H9 (cell line): ENCODE measurements at regions not wholly inside any gene's neighbourhood (a gene's known extent, or its start where the extent isn't known, plus 50 kb on each side); places are given as distances from the start of the nearest gene placed in this dataset.
A peak's percentile ranks its signal among the peaks of the same experiment; 100 is the strongest.

Experiments used
- DNase-seq: peaks from one replicate; pipeline ENCODE4 v3.0.0-alpha.2; 2017
- H2AFZ ChIP-seq: one replicate; pipeline ENCODE4 v1.6.1; 2013; ENCODE audit warnings: mild to moderate bottlenecking, low read length, control low read depth, moderate library complexity
- H2AK5ac ChIP-seq: 2 replicates; pipeline ENCODE4 v1.6.1; 2013; ENCODE audit warnings: low read length, control low read depth, mixed read lengths; ENCODE audit not compliant: insufficient read length
- H2BK120ac ChIP-seq: one replicate; pipeline ENCODE4 v1.6.1; 2013; ENCODE audit warnings: low read depth, mild to moderate bottlenecking, low read length, control low read depth, inconsistent platforms; ENCODE audit not compliant: poor library complexity, severe bottlenecking
- H2BK12ac ChIP-seq: 2 replicates; pipeline ENCODE4 v1.6.1; 2013; ENCODE audit warnings: low read length, control low read depth, mixed read lengths, low read depth; ENCODE audit not compliant: insufficient read length
- H2BK15ac ChIP-seq: 2 replicates; pipeline ENCODE4 v1.6.1; 2013; ENCODE audit warnings: low read depth, low read length, control low read depth
- H2BK20ac ChIP-seq: one replicate; pipeline ENCODE4 v1.6.1; 2013; ENCODE audit warnings: low read depth, mild to moderate bottlenecking, low read length, control low read depth, inconsistent platforms; ENCODE audit not compliant: poor library complexity, severe bottlenecking
- H2BK5ac ChIP-seq: 2 replicates; pipeline ENCODE4 v1.6.1; 2013; ENCODE audit warnings: low read length, control low read depth, mixed read lengths; ENCODE audit not compliant: insufficient read length
- H3K14ac ChIP-seq: 2 replicates; pipeline ENCODE4 v1.6.1; 2013; ENCODE audit warnings: low read length, control low read depth; ENCODE audit not compliant: insufficient read depth
- H3K18ac ChIP-seq: 2 replicates; pipeline ENCODE4 v1.6.1; 2013; ENCODE audit warnings: low read depth, mild to moderate bottlenecking, mixed read lengths, low read length, control low read depth; ENCODE audit not compliant: insufficient read length
- H3K23ac ChIP-seq: 2 replicates; pipeline ENCODE4 v1.6.1; 2013; ENCODE audit warnings: low read length, control low read depth, mixed read lengths, low read depth; ENCODE audit not compliant: insufficient read length
- H3K23me2 ChIP-seq: 2 replicates; pipeline ENCODE4 v1.6.1; 2013; ENCODE audit warnings: low read depth, mild to moderate bottlenecking, mixed read lengths, low read length, control low read depth; ENCODE audit not compliant: insufficient read length, poor library complexity, severe bottlenecking
- H3K27ac ChIP-seq: 2 replicates; pipeline ENCODE4 v1.5.1; 2013; ENCODE audit warnings: low read length, control low read depth, mixed read lengths, low read depth; ENCODE audit not compliant: insufficient read length
- H3K27me3 ChIP-seq: 2 replicates; pipeline ENCODE4 v1.6.1; 2013; ENCODE audit warnings: low read length, control low read depth, inconsistent platforms; ENCODE audit not compliant: insufficient read depth
- H3K4ac ChIP-seq: 2 replicates; pipeline ENCODE4 v1.6.1; 2013; ENCODE audit warnings: low read depth, mild to moderate bottlenecking, control low read depth, inconsistent platforms, low read length, moderate library complexity
- H3K4me1 ChIP-seq: 2 replicates; pipeline ENCODE4 v1.6.1; 2013; ENCODE audit warnings: low read length, control low read depth, inconsistent platforms; ENCODE audit not compliant: insufficient read depth
- H3K4me2 ChIP-seq: 2 replicates; pipeline ENCODE4 v1.6.1; 2013; ENCODE audit warnings: low read length, control low read depth, mixed read lengths; ENCODE audit not compliant: insufficient read length, insufficient read depth
- H3K56ac ChIP-seq: 2 replicates; pipeline ENCODE4 v1.6.1; 2013; ENCODE audit warnings: low read depth, mild to moderate bottlenecking, mixed read lengths, low read length, control low read depth; ENCODE audit not compliant: insufficient read length
- H3K79me1 ChIP-seq: 2 replicates; pipeline ENCODE4 v1.6.1; 2013; ENCODE audit warnings: low read depth, mild to moderate bottlenecking, moderate library complexity, low read length, control low read depth, inconsistent platforms; ENCODE audit not compliant: insufficient read depth, poor library complexity, severe bottlenecking
- H3K79me2 ChIP-seq: 2 replicates; pipeline ENCODE4 v1.6.1; 2013; ENCODE audit warnings: low read length, control low read depth, inconsistent platforms; ENCODE audit not compliant: insufficient read depth
- H3K9ac ChIP-seq: 2 replicates; pipeline ENCODE4 v1.6.1; 2013; ENCODE audit warnings: low read length, control low read depth, mixed read lengths; ENCODE audit not compliant: insufficient read length; ENCODE audit errors: extremely low read depth
- H3K9me3 ChIP-seq: one replicate; pipeline ENCODE4 v1.6.1; 2013; ENCODE audit warnings: low read depth, low read length, inconsistent platforms; ENCODE audit not compliant: control insufficient read depth
- H3T11ph ChIP-seq: one replicate; pipeline ENCODE4 v1.6.1; 2013; ENCODE audit warnings: mild to moderate bottlenecking, low read length, control low read depth, inconsistent platforms
- H4K20me1 ChIP-seq: one replicate; pipeline ENCODE4 v1.6.1; 2013; ENCODE audit not compliant: control insufficient read depth, insufficient read length, insufficient read depth
- H4K5ac ChIP-seq: 2 replicates; pipeline ENCODE4 v1.6.1; 2013; ENCODE audit warnings: low read depth, mild to moderate bottlenecking, mixed read lengths, low read length, control low read depth; ENCODE audit not compliant: insufficient read length
- H4K8ac ChIP-seq: replicated peaks from 2 replicates; pipeline ENCODE4 v1.6.1; 2013; ENCODE audit warnings: low read length, control low read depth, mixed read lengths, low read depth; ENCODE audit not compliant: insufficient read length
- H4K91ac ChIP-seq: 2 replicates; pipeline ENCODE4 v1.6.1; 2013; ENCODE audit warnings: low read depth, mild to moderate bottlenecking, moderate library complexity, mixed read lengths, low read length, control low read depth; ENCODE audit not compliant: insufficient read length
- H3K27ac Mint-ChIP-seq, 3 experiments: 2 replicates in 2 of 3; 3 replicates in 1 of 3; pipeline ENCODE4 v1.8.0; 2020 to 2021; ENCODE audit warnings: mixed read lengths in 3 of 3, mild to moderate bottlenecking in 1 of 3, moderate library complexity in 1 of 3
- H3K27me3 Mint-ChIP-seq: 2 replicates; pipeline ENCODE4 v1.8.0; 2021; ENCODE audit warnings: low read depth, mild to moderate bottlenecking, moderate library complexity, mixed read lengths
- H3K36me3 Mint-ChIP-seq, 3 experiments: 2 replicates in 2 of 3; 3 replicates in 1 of 3; pipeline ENCODE4 v1.8.0; 2020 to 2021; ENCODE audit warnings: low read depth in 3 of 3, mixed read lengths in 3 of 3; ENCODE audit not compliant: insufficient read depth in 1 of 3
- H3K4me1 Mint-ChIP-seq, 2 experiments: 2 replicates each; pipeline ENCODE4 v1.8.0; 2020; ENCODE audit warnings: mixed read lengths in 2 of 2
- H3K4me3 Mint-ChIP-seq, 2 experiments: 2 replicates in 1 of 2; 3 replicates in 1 of 2; pipeline ENCODE4 v1.8.0; 2020 to 2021; ENCODE audit warnings: mild to moderate bottlenecking in 2 of 2, mixed read lengths in 2 of 2, moderate library complexity in 1 of 2
- H3K9me3 Mint-ChIP-seq, 2 experiments: 2 replicates in 1 of 2; 3 replicates in 1 of 2; pipeline ENCODE4 v1.8.0; 2020; ENCODE audit warnings: mild to moderate bottlenecking in 2 of 2, mixed read lengths in 2 of 2, moderate library complexity in 1 of 2
- CTCF ChIP-seq: fragments of 200-600 bp; sonication (generic); conservative IDR thresholded peaks from 3 replicates; pipeline ENCODE4 v1.8.0; 2021; ENCODE audit warnings: antibody characterized with exemption, mild to moderate bottlenecking
- WGBS: extraction: QIAGEN DNeasy Blood & Tissue Kit; methylation state at CpG from one replicate; pipeline ENCODE4 v1.1.7; 2013; ENCODE audit warnings: missing lambda C conversion rate, low lambda C conversion rate, mixed read lengths; ENCODE audit not compliant: insufficient read length; ENCODE audit errors: extremely low coverage; 5-methylcytosine and 5-hydroxymethylcytosine counted together

GRCh38 chr16:65481956-65482355, 360.1 kb upstream of the CDH11 start:
- H4K91ac ChIP-seq, result no peak overlapping the region
- no peak overlapping the region for H2BK120ac ChIP-seq
- no peaks in the 10 kb centered on the region for H3K27me3 Mint-ChIP-seq
- peaks cover 3 to 8% of the 10 kb centered on the region in 2 experiments for H3K4me1 Mint-ChIP-seq
- no peak overlapping the region for H3K14ac ChIP-seq
- H3K4me2 ChIP-seq, result no peak overlapping the region
- H3K79me2 ChIP-seq, result no peaks in the 10 kb centered on the region
- no peak overlapping the region for H3K4me3 Mint-ChIP-seq
- no peaks in the 10 kb centered on the region for H3K9me3 ChIP-seq
- no peaks in the 10 kb centered on the region; a peak in 1 of 7 replicates for H3K36me3 Mint-ChIP-seq
- H3K23me2 ChIP-seq, result no peaks in the 10 kb centered on the region
- H2BK15ac ChIP-seq, result no peak overlapping the region
- no peak overlapping the region for H3K56ac ChIP-seq
- no peak overlapping the region for H4K8ac ChIP-seq
- DNase-seq, result no peak
- no peaks in the 10 kb centered on the region for H3K4me1 ChIP-seq
- H3K27me3 ChIP-seq, result no peaks in the 10 kb centered on the region
- H3K18ac ChIP-seq, result no peak overlapping the region
- H2AFZ ChIP-seq, result no peak overlapping the region
- no peaks in the 10 kb centered on the region for H3K9me3 Mint-ChIP-seq
- no peak overlapping the region for H3K4ac ChIP-seq
- TF ChIP-seq CTCF, result no peak
- no CpG with 5 or more reads among the region's 4 CpGs for WGBS
- no peak overlapping the region for H3K9ac ChIP-seq
- no peak overlapping the region for H3K23ac ChIP-seq
- H4K5ac ChIP-seq, result no peak overlapping the region
- no peaks in the 10 kb centered on the region for H3K79me1 ChIP-seq
- H3K27ac Mint-ChIP-seq, result peak overlapping the region in 1 of 3 experiments; percentile 62; a peak in 1 of 7 replicates
- no peak overlapping the region for H2AK5ac ChIP-seq
- H2BK20ac ChIP-seq, result no peak overlapping the region
- H2BK12ac ChIP-seq, result no peak overlapping the region
- H3K27ac ChIP-seq, result no peak overlapping the region
- H4K20me1 ChIP-seq, result no peaks in the 10 kb centered on the region
- H2BK5ac ChIP-seq, result no peak overlapping the region
- H3T11ph ChIP-seq, result no peak overlapping the region
